ENCODE measurements at regions not wholly inside any gene's neighbourhood (a gene's known extent, or its start where the extent isn't known, plus 50 kb on each side); places are given as distances from the start of the nearest gene placed in this dataset.

DNA sequence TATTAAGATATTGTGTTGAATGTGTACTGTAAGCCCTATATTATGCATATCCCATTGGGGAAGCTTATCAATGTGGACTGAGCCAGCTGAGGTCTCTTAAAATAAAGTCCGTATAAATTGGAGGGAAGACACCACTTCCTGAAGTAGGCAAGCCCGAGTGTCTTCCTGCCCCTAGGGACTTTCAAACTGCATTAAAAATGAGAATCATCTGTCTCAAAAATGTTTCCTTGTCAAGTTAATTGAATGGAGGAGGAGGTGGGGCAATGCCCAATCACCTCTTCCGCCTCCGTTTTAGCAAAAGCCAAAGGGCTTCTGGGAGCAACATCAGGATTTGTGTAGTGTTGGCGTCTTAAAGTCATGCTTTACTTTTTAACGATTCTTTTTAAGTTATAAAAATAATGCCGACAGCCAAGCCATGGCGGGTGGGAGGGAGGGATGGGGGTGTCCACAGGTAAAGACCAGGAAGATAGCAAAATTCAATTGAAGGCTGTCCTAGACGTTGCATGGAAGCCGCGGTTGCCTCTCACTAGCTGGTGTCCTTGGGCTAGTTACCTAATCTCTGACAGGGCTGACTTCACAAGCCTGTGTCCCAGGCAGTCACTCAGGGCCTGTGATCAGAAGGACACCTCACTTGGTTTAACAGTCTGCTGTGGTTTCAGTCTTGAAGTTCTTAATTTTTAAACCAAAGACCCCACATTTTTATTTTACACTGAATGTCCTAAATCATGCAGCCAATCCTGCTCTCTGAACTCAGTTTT, 524.9 kb upstream of the PROK2 start:
- TF ChIP-seq, protein P1, sequence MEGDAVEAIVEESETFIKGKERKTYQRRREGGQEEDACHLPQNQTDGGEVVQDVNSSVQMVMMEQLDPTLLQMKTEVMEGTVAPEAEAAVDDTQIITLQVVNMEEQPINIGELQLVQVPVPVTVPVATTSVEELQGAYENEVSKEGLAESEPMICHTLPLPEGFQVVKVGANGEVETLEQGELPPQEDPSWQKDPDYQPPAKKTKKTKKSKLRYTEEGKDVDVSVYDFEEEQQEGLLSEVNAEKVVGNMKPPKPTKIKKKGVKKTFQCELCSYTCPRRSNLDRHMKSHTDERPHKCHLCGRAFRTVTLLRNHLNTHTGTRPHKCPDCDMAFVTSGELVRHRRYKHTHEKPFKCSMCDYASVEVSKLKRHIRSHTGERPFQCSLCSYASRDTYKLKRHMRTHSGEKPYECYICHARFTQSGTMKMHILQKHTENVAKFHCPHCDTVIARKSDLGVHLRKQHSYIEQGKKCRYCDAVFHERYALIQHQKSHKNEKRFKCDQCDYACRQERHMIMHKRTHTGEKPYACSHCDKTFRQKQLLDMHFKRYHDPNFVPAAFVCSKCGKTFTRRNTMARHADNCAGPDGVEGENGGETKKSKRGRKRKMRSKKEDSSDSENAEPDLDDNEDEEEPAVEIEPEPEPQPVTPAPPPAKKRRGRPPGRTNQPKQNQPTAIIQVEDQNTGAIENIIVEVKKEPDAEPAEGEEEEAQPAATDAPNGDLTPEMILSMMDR (IDR thresholded peaks at IDR 0.05; ENCODE audit: low read depth, low read length): no peak
- TF ChIP-seq, protein P2, sequence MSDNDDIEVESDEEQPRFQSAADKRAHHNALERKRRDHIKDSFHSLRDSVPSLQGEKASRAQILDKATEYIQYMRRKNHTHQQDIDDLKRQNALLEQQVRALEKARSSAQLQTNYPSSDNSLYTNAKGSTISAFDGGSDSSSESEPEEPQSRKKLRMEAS (IDR thresholded peaks at IDR 0.05; ENCODE audit: low read depth, low read length): 0 out of 2 replicates have a peak, but pooled peaks have one; percentile 6
